Ureter (tissue), 1 donor: ENCODE measurements at regions not wholly inside any gene's neighbourhood (a gene's known extent, or its start where the extent isn't known, plus 50 kb on each side); places are given as distances from the start of the nearest gene placed in this dataset.

Source experiments
- DNase-seq: peaks from one replicate; pipeline ENCODE4 v3.0.0-alpha.2; 2020; ENCODE audit warnings: low spot score
- donor health status: DM: yes; HTN: yes; CAD: no.

DNA sequence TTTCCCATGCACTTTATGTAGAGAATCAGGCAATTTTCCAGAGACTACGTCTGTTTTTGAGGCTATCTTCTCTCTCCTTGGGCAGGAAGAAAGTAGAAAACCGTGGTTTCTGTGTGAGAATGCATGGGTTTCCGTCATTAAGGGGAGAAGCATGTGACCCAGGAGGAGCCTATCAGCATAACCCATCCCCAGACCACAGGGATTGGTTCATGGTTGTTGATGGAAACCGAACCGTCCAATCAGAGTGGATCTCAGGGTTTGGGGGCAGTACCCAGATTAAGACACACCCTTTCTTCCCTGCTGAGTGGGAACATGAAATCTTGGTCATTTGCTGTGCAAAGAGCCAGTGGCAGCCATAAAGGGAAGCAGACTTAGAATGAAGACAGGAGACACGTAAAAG, 517.8 kb downstream of the MN1 start:
- no peak for DNase-seq

DNA sequence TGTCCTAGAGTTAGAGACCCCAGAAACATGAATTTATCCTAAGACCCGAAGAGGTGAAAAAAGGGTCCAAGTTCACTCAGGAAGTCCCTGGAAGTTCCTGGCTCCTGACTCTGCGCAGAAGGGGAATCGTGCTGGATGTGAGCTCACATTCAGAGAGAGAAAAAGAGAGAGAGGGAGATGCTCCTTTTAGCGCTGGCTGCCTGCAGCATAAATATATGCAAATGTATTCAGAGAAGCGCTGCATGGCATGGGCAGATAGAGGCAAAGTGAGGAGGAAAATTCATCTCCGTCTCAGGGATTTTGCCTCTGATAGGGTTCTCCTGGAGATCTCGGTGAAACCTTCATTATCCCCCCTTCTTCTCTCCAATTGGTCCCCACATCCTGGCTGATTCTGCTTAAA, 517.2 kb downstream of the MN1 start:
- DNase-seq: no peak

DNA sequence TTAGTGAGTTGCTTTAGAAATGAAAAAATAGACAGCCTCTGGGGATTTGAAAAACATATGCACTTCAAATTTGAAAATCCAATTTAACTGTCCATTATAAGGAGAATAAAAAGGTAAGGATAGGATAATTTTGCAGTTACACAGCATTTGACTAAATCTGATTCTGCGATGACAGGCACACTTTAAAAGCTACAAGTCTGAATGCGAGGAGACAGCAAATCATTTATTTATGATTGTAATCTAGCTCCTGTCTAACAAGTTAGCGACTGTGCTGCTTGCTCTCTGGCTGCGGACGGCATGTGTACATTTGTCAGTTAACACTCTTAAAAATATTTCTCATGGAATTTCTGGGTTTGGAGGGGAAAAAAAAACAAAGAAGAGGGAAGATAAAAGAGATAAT, 514.8 kb downstream of the MN1 start:
- no peak for DNase-seq

DNA sequence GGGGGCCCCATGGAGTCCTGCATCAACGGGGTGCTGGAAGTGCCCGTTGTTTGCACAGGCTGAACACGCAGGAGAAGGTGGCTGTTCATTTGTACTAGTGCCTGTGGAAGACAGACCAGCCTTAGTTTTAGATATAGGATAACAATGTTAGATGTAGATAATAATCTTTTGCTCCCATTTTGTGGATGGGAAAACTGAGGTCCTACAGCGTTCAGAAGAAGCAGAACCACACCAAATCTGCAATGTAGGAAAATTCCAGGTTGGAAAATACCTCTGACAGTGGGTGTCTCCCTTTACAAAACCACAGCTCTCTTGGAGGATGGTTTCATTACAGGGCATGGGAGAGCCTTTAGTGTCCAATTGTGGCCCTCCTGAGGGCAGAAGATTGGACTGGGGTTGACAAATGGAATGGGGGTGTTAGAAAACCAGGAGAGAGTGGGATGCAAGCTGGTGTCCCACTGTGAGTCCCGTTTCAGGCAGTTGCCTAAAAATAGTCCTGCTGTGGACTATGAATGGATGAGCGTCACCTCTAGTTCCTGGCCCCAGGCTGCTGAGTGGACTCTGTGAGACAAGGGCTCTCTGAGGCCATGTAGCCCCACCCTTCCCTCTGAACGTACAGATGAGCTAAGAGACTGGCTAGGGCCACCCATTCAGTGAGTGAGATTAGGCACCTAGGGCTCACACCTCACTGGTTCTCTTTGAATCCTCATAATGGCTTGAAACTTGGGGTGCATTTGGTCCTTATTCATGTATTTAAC, 508.8 kb downstream of the MN1 start:
- DNase-seq: no peak

DNA sequence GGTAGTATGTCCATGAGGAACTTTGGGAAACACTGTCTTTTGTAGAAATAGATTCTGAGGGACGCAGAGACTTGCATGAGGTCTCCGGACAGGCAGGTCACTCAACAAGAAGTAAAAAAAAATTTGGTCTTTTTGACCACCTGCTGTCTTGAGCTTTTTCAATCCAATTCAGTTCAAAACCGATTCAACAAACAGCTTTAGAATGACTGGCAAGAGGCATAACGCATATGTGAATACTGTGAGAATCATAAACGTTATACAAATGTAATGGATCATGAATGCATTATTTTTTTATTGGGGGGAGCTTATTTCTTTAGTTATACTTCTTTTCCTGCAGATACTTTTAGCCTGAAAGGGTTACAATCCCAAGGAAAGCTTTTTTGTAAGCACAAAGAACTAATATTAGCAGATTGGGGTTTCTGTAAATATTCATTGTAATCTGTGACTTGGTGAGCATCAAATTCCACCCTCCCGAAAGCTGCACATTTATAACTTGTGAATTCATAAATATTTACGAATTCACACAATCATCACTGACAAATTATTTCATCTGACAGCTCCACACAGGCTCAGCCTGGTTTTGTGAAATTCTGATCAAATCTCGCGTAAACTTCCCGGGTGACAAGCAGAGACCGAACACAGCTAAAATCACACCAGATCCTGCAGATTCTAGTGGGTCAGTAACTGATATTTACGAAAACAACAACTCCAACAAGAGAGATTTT, 507.7 kb downstream of the MN1 start:
- DNase-seq: no peak

DNA sequence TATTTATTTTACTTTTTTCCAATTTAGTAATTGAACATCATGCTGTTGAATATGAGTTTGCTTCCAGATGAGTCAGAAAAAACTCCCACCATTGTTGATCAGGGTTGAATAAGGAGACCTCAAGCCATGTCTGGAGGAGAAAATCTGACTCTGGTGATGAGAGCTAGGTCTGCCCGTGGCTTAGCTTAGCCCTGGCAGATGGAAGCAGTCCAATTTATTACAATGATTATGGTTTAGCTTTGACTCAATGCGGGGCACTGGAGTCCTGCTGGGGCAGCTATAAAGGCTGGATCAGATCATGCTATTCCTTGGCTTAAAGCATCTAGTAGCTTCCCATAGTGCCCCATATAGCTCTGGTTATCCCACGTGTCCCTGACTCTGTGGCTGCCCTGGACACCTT, 506.5 kb downstream of the MN1 start:
- no peak for DNase-seq

DNA sequence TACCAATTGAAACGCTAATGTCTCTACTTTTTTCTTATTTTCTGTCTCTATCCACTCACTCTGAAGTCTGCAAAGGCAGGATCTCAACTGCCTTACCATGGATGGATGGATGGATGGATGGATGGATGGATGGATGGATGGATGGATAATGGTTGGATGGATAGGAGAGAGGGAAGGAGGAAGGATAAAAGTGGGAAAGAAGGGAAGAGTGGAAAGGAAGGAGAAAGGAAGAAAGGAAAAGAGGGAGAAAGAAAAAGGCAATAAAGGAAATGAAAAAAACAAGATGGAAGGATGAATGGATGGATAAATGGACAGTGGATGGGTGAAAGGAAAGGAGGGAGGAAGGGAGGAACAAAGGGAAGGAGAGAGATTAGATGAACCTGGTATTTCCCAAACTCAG, 506.0 kb downstream of the MN1 start:
- DNase-seq: no peak

DNA sequence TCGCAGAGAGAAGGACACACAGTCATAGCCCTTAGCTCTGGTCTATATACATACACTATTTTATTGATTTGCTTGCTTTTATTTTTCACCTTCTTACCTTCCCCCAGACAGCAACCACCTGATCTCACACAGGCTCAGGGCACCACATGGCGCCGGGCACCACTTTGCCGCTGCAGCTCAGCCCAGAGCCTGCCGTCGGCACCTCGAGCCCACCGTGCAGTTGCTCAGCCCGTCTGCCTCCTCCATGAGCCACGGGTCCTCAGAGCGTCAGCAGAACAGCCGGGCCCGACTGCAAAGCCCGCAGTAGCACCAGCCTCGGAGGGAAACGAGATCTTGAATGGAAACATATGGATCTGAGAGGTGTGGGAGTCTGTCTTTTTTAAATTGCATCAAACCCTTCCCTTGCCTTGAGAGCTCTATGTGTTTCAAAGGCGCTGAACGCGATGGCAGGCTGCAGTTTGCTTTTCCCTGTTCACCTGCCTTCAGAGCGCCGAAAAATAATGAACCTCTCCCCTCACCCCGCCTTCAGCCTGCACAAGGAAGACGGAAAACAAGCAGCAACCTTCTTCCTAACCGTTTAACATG, 505.4 kb downstream of the MN1 start:
- DNase-seq: no peak

DNA sequence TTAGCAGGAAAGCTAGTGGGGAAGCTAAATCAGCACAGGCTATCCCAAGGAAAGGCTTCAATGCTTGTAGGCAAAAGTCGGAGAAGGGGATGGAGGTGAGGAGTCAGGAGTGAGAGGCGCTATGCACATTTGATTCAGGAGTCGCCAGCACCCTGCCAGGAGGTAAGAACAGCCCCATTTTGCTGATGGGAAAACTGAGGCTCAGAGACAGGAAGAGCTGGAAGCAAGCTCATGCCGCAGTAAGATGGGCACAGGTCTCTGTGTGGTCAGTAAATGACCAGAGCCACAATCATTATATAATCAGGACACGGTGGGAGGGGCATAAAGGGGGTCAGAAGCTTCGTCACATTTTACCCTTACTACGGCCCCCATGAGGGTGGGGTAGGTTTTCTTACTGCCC, 504.4 kb downstream of the MN1 start:
- DNase-seq: no peak

DNA sequence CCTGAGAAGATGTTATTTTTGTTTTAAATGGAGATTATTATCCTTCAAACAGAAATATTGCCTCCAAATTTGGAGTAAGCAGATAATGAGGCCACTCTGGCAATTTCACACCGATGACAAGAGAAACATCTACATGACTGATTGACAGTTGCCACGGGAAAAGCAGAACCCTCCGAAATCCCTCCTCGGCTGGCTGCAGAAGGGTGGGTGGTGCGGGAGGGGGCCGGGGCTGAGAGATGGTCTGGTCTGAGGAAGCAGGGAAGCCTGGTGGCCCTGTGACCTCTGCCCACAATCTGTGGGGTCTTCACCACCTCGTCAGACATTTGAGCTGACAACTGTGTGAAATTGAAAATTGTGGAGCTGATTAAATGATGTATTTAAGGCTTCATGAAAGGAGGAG, 503.2 kb downstream of the MN1 start:
- no peak for DNase-seq

DNA sequence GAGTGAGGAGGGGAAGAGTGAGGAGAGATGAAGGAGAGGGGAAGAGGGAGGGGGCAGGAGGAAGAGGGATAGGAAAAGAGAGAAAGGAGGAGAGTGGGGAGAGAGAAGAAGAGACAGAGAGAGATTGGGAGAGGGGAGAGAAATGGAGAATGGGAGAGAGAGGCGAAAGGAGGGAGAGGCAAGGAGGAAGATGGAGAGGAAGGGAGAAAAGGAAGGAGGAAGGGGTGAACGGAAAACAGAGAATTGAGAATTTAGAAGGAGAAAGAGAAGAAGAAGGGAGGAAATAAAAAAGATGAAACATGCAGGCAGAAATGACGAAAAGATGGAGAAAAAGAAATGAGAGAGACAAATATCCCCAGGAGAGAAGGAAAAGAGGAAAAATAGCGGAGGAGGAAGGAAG, 502.8 kb downstream of the MN1 start:
- no peak for DNase-seq

DNA sequence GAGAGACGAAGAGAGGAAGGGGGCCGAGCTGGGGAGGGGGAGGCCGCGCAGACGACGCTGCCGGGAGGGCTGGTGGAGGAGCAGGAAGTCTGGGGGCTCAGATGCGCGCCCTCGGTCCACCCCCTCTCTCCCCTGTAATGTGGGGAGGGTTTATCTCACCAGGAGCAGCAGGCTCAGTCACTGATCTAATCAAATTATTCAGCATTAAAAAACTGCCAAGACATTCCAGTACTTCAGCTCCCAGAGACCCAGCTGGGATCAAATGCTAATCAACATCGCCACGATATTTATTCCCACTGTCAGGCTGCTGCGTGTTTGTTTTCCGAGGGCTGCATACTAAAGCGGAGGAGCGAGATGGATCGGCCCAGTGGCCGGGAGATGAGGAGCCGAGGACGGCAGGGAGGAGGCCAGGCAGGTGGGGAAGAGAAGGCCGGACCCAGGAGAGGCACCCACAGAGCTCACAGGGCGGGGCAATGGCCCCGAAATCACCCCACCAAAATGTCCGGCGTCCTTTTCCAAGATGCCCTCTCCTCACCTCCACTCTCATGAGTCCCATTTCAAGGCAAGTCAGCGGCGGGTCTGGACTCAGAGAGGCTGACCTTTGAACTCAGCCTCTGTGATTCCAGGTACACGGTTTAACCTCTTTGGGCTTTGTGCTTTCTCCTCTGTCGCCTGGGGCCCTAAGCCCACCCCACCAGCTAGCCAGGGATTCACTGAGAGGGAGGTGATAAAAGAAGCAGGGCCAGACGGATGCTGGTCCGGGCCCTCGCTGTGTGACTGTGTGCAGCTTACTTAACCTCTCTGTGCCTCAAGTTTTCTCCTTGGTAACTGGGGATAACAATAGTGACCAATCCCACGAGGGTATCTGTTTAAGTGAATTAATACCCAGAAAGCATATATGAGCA, 502.1 kb downstream of the MN1 start:
- no peak for DNase-seq

DNA sequence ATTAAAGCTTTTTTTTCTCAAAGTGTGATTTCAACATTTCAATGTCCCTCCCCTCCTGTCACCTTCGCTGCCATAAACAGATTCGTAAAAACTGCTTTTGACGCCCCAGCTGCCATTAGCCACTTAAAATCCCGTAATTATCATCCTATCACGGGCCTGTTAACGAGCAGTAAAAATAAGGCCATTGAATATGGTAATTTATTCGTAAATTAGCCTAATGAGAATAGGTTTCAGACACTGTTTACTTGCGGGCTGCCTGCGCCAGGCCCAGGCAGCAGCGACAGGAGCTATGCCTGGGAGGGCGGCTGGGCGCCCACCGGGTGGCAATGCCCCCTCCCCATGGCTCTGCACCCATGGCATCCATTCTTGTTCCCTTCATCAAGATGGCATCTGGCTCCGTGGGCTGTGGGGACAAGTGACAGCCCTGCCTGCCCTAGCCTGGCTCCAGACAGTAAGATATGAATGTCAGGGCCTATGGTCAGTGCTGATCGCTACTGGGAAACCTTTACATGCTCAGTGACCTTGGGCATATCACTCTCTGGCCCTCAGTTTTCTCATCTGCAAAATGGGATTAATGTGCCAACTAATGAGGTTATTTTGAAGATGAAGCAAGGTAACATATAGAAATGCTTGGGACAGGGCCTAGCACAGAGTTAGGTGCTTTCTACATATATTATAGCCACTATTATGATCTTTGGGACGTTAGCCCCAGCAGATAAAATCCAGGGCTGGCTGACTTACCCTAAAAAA, 500.8 kb downstream of the MN1 start:
- DNase-seq: no peak

DNA sequence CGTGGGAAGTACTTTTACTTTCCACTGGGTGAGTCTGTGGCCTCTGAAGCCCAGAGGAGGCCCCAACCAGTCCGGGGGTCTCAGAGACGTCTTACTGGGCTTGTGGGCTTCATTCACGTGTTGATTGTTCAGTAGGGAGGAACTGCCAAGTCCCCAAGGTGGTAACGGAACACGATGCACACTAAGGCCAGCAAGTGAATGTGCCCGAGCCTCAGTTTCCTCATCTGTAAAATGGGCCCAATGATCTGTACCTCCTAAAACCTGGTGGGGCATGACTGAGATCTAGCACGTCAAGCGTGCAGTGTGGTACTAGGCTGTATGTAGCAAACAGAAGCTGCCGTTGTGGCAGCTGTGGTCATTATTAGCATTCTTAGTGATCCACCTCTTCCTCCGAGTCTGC, 499.1 kb downstream of the MN1 start:
- DNase-seq: no peak

DNA sequence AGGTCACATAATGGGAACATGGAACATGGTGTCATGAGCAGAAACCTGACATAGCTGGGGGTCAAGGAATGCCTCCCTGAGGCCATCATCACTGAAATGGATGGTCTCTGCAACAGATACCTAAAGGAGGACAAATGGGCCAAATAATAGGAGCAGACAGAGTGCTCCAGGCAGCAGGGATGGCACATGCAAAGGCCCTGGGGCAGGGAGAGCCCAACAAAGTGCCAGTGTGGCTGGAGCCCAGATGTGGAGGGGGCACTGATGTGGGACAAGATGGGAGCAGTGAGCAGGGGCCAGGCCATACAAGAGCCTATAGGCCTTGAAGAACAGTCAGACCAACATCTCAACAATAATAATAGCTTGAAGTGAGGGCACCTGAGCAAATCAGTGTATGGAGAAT, 497.8 kb downstream of the MN1 start:
- no peak for DNase-seq

DNA sequence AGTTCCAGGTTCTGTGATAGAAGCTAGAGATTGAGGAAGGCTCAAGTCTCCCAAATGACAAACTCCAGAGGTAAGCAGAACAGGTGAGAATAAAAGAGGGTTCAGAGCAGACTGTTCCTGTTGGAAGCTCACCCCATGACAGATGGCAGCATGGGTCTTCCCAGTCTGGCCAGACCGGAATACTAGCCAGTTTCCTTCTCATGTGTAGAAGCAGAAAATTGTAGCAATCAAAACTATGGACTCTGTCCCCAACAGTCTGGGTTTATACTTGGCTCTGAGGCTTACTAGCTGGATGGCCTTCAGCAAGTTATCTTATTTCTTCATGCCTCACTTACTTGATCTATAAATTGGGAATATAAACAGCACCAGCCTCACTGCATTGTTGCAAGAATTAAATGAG, 494.8 kb downstream of the MN1 start:
- no peak for DNase-seq

DNA sequence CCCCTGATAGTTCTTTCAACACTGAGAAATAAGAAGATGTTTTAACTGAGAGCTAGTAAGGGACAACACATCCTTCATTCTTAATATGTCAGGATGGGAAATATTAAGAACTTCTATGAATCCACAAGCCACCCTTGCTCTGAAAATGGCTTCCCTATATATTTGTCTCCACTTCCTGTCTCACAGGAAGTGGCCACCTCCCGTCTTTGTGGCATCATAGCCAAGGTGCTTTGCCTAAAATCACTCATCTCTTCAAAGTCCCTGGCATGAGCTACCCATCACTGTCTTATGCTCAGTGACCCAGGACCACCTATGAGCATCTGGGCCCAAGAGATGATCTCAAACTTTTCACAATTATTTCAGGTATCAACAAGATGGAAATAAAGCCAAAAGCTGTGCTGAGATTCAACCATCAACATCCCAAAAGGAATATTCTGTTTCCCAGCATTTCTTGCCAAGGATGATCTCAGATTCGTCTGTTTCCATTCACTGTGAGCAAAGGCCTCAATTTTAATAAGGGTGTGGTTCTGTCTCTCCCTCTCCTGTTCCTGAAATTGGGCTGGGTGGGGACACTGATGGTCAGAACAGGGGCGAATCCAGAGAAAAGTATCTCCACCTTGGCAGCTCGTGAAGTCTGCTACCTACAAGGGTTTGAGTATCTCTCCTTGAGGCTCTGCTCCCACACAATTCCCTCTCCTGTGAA, 493.9 kb downstream of the MN1 start:
- no peak for DNase-seq

DNA sequence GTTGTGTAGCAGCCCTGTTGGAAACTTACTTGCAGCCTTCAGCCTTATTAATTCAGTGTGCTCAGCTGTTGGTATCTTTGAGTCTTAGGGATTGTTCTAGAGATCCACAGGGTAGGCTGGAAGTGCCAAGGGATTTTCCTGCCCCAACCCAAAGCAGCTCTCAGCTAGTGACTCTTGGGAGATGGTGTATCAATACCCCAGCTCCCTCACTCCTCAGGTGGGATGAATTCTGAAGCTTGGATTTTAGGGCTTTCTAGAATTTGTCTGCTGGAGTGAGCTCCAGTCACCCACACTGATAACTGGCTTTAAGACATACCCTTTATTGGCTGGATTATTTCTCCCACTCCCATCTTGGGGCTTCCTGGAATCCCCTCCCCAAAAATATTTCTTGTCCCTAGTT, 493.0 kb downstream of the MN1 start:
- no peak for DNase-seq

DNA sequence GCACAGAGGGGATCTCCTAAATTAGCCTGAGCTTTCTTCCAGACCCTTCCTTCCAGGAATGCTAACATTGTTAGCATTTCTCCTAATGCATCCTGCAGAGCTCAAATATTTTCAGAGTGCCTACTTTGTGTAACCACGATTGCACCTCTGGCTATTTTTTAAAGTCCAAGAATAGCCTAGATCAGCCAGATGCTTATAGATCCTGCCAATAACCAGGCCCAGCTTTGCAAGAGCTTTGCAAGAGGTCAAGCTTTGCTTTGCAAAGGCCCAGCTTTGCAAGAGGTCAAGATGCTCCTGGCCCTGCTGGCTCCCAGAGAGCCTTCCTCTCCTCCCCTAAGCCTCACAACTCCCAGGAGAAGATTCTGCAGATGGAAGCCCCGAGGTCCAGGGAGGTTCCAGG, 491.9 kb downstream of the MN1 start:
- no peak for DNase-seq

DNA sequence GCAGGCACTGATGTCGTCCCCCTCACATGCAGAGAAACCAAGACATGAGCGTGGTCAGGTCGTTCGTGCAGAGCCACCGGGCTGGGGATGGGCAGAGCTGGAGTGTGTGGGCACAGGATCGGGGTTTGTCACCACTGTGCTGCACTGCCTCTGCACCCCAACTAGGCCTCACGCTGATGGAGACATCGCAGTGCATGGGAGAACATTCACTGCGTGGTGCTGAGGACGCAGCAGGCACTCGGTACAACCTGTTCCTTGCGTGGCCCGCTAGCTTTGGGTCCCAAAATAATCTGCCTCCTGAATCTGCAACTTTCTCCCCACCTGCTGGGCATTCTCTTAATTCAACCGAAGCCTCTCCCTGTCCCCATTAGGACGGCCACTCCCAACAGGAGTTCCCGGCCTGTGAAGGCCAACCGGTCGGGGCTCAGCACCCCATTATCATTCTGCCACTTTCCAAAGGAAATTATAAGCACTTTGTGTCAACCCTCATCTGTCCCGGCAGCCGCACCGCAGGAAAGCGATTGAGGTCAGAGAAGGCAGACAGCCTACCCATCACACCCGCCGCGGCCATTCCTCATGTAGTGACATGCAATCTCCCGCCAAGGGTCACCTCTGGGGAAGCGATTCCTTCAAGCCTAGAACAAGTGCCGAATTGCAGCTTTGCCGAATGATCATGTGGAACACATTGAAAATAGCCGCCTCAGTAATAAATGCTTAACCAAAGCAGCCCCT, 490.4 kb downstream of the MN1 start:
- no peak for DNase-seq
